ENCODE measurements at regions not wholly inside any gene's neighbourhood (a gene's known extent, or its start where the extent isn't known, plus 50 kb on each side); places are given as distances from the start of the nearest gene placed in this dataset.

- TF ChIP-seq EZH2phosphoT487 (IDR thresholded peaks at IDR 0.05; ENCODE audit: low read depth) (no peak), CTCF (IDR thresholded peaks at IDR 0.05; ENCODE audit: low read depth, low read length) (no peak)
- Histone ChIP-seq H3K9ac (ENCODE audit: low read length) (no peak overlapping the region), H3K27ac (ENCODE audit: low read length) (no peak overlapping the region), H3K9me3 (ENCODE audit: insufficient read depth, low read length) (no peaks in the 10 kb centered on the region), H2AFZ (ENCODE audit: low read depth, low read length) (no peak overlapping the region), H3K79me2 (ENCODE audit: low read length) (no peaks in the 10 kb centered on the region), H4K20me1 (ENCODE audit: insufficient read depth, low read length) (no peaks in the 10 kb centered on the region), H3K36me3 (replicated peaks; ENCODE audit: low read depth, low read length) (no peaks in the 10 kb centered on the region), H3K4me1 (ENCODE audit: low read length) (no peaks in the 10 kb centered on the region), H3K27me3 (ENCODE audit: low read depth, low read length) (no peaks in the 10 kb centered on the region), H3K4me3 (ENCODE audit: low read length) (no peak overlapping the region), H3K4me2 (ENCODE audit: low read length) (no peak overlapping the region)
Observed at GRCh38 chr15:97627634-97628033, 332.9 kb upstream of the ARRDC4 start.

GRCh38 chr15:97645758-97646157 lies 314.7 kb upstream of the ARRDC4 start:
- H3K79me2 ChIP-seq (ENCODE audit: low read length) = no peaks in the 10 kb centered on the region
- TF ChIP-seq CTCF (IDR thresholded peaks at IDR 0.05; ENCODE audit: low read depth, low read length) (no peak), EZH2phosphoT487 (IDR thresholded peaks at IDR 0.05; ENCODE audit: low read depth) (no peak)
- H3K4me1 ChIP-seq (ENCODE audit: low read length) = no peaks in the 10 kb centered on the region
- H3K4me2 ChIP-seq (ENCODE audit: low read length) = no peak overlapping the region
- no peaks in the 10 kb centered on the region for H3K27me3 ChIP-seq (ENCODE audit: low read depth, low read length)
- no peaks in the 10 kb centered on the region for H4K20me1 ChIP-seq (ENCODE audit: insufficient read depth, low read length)
- H3K9me3 ChIP-seq (ENCODE audit: insufficient read depth, low read length) = no peaks in the 10 kb centered on the region
- H2AFZ ChIP-seq (ENCODE audit: low read depth, low read length) = no peak overlapping the region
- no peaks in the 10 kb centered on the region for H3K36me3 ChIP-seq (replicated peaks; ENCODE audit: low read depth, low read length)
- no peak overlapping the region for H3K27ac ChIP-seq (ENCODE audit: low read length)
- no peak overlapping the region for H3K9ac ChIP-seq (ENCODE audit: low read length)
- H3K4me3 ChIP-seq (ENCODE audit: low read length) = no peak overlapping the region

GRCh38 chr15:97648728-97649127 lies 311.8 kb upstream of the ARRDC4 start:
- TF ChIP-seq EZH2phosphoT487 (IDR thresholded peaks at IDR 0.05; ENCODE audit: low read depth) (no peak), CTCF (IDR thresholded peaks at IDR 0.05; ENCODE audit: low read depth, low read length) (no peak)

GRCh38 chr15:97652041-97652440 lies 308.5 kb upstream of the ARRDC4 start:
- Histone ChIP-seq H3K4me2 (ENCODE audit: low read length) (no peak overlapping the region), H3K36me3 (replicated peaks; ENCODE audit: low read depth, low read length) (no peaks in the 10 kb centered on the region), H3K9me3 (ENCODE audit: insufficient read depth, low read length) (no peaks in the 10 kb centered on the region), H4K20me1 (ENCODE audit: insufficient read depth, low read length) (no peaks in the 10 kb centered on the region), H3K4me3 (ENCODE audit: low read length) (no peak overlapping the region), H2AFZ (ENCODE audit: low read depth, low read length) (no peak overlapping the region), H3K4me1 (ENCODE audit: low read length) (no peaks in the 10 kb centered on the region), H3K9ac (ENCODE audit: low read length) (no peak overlapping the region), H3K27me3 (ENCODE audit: low read depth, low read length) (no peaks in the 10 kb centered on the region), H3K79me2 (ENCODE audit: low read length) (no peaks in the 10 kb centered on the region), H3K27ac (ENCODE audit: low read length) (no peak overlapping the region)
- TF ChIP-seq CTCF (IDR thresholded peaks at IDR 0.05; ENCODE audit: low read depth, low read length) = no peak
- no peak for TF ChIP-seq EZH2phosphoT487 (IDR thresholded peaks at IDR 0.05; ENCODE audit: low read depth)

More at GRCh38 chr15:97648728-97649127, 311.8 kb upstream of the ARRDC4 start:
- Histone ChIP-seq H3K4me2 (ENCODE audit: low read length) (no peak overlapping the region), H3K27me3 (ENCODE audit: low read depth, low read length) (no peaks in the 10 kb centered on the region), H3K9ac (ENCODE audit: low read length) (no peak overlapping the region), H2AFZ (ENCODE audit: low read depth, low read length) (no peak overlapping the region), H3K9me3 (ENCODE audit: insufficient read depth, low read length) (no peaks in the 10 kb centered on the region), H3K36me3 (replicated peaks; ENCODE audit: low read depth, low read length) (no peaks in the 10 kb centered on the region), H3K27ac (ENCODE audit: low read length) (no peak overlapping the region), H4K20me1 (ENCODE audit: insufficient read depth, low read length) (no peaks in the 10 kb centered on the region), H3K4me3 (ENCODE audit: low read length) (no peak overlapping the region), H3K79me2 (ENCODE audit: low read length) (no peaks in the 10 kb centered on the region), H3K4me1 (ENCODE audit: low read length) (no peaks in the 10 kb centered on the region)

Data from OCI-LY3 (cell line).